Spleen (tissue), 7 donors: ENCODE measurements at regions not wholly inside any gene's neighbourhood (a gene's known extent, or its start where the extent isn't known, plus 50 kb on each side); places are given as distances from the start of the nearest gene placed in this dataset.

Experiments
- POLR2A ChIP-seq, 3 donors: fragments of 450-650 bp; IDR thresholded peaks; one replicate each; pipeline ENCODE4 v1.5.1; 2017; ENCODE audit warnings: antibody characterized with exemption in 3 of 3, mild to moderate bottlenecking in 1 of 3
- TF ChIP-seq, protein P1 (sequence below), 11 experiments: fragments of 200-600 bp in 7 of 11; fragments of 450-650 bp in 4 of 11; sonication (generic) in 4 of 11; IDR thresholded peaks in 8 of 11; conservative IDR thresholded peaks in 3 of 11; 1 replicate in 7 of 11; 2 replicates in 4 of 11; pipeline versions ENCODE4 v1.4.0 to v1.8.0; 2016 to 2021; ENCODE audit warnings: antibody characterized with exemption in 11 of 11, inconsistent platforms in 4 of 11, mild to moderate bottlenecking in 1 of 11
- donor health status: DM: no; HTN: no; CAD: no; lungs with moderate emphysema.
- donor health status: DM: no; HTN: no; CAD: no.
- donor health status: DM: no; HTN: no; CAD: no.

DNA sequence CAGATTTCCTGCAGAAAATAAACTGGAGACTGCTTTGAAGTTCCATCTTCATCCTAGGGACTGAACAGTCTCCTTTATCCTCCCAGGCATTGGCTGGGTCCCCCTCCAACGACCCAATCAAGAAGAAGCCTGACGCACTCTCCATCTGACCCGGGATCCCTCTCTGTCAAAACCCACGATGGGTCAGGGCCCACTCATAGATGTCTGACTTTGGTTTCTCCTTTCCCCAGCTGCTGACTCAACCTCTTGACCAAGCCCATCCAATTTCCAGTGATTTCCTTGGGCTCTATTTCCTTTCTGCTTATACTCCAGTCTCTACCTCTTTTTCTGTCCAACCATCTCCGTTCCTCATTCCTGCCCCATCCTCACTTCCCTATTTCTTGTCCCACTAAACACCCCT, 189.7 kb downstream of the MIAT start:
- TF ChIP-seq, protein P1, sequence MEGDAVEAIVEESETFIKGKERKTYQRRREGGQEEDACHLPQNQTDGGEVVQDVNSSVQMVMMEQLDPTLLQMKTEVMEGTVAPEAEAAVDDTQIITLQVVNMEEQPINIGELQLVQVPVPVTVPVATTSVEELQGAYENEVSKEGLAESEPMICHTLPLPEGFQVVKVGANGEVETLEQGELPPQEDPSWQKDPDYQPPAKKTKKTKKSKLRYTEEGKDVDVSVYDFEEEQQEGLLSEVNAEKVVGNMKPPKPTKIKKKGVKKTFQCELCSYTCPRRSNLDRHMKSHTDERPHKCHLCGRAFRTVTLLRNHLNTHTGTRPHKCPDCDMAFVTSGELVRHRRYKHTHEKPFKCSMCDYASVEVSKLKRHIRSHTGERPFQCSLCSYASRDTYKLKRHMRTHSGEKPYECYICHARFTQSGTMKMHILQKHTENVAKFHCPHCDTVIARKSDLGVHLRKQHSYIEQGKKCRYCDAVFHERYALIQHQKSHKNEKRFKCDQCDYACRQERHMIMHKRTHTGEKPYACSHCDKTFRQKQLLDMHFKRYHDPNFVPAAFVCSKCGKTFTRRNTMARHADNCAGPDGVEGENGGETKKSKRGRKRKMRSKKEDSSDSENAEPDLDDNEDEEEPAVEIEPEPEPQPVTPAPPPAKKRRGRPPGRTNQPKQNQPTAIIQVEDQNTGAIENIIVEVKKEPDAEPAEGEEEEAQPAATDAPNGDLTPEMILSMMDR (IDR thresholded peaks at IDR 0.05 in 8 of 11, conservative IDR thresholded peaks at IDR 0.05 in 3 of 11) = no peak
- no peak for TF ChIP-seq POLR2A (IDR thresholded peaks at IDR 0.05)
